Liver (tissue), 8 donors: ENCODE measurements at regions not wholly inside any gene's neighbourhood (a gene's known extent, or its start where the extent isn't known, plus 50 kb on each side); places are given as distances from the start of the nearest gene placed in this dataset.

ENCODE experiments used
- DNase-seq: peaks from one replicate; pipeline ENCODE4 v3.0.0-alpha.2; 2017; ENCODE audit warnings: low spot score
- H3K27ac ChIP-seq, 2 donors: one replicate each; pipeline ENCODE4 v1.7.0; 2013; ENCODE audit warnings: inconsistent platforms in 2 of 2, low read length in 2 of 2, control low read depth in 1 of 2, low read depth in 1 of 2, mild to moderate bottlenecking in 1 of 2
- H3K27me3 ChIP-seq, 4 donors: one replicate each; pipeline versions ENCODE4 v1.6.1 to v1.7.0; 2013; ENCODE audit warnings: low read length in 3 of 4, inconsistent platforms in 1 of 4, mild to moderate bottlenecking in 1 of 4, moderate library complexity in 1 of 4; ENCODE audit not compliant: control insufficient read depth in 4 of 4, insufficient read depth in 4 of 4
- H3K36me3 ChIP-seq, 4 donors: one replicate each; pipeline versions ENCODE4 v1.6.1 to v1.7.0; 2013; ENCODE audit warnings: low read length in 3 of 4, mild to moderate bottlenecking in 3 of 4, low read depth in 1 of 4, moderate library complexity in 1 of 4; ENCODE audit not compliant: control insufficient read depth in 4 of 4, insufficient read depth in 3 of 4
- H3K4me1 ChIP-seq, 4 donors: one replicate each; pipeline versions ENCODE4 v1.6.1 to v1.7.0; 2013; ENCODE audit warnings: low read length in 3 of 4, mild to moderate bottlenecking in 3 of 4, moderate library complexity in 1 of 4; ENCODE audit not compliant: control insufficient read depth in 4 of 4, insufficient read depth in 4 of 4
- H3K4me3 ChIP-seq, 3 donors: one replicate each; pipeline versions ENCODE4 v1.6.1 to v1.7.0; 2013; ENCODE audit warnings: low read length in 3 of 3, control low read depth in 1 of 3, low read depth in 1 of 3, mild to moderate bottlenecking in 1 of 3
- H3K9ac ChIP-seq, 2 donors: one replicate each; pipeline ENCODE4 v1.7.0; 2013; ENCODE audit warnings: low read length in 2 of 2, mild to moderate bottlenecking in 2 of 2, moderate library complexity in 2 of 2, control low read depth in 1 of 2, low read depth in 1 of 2
- H3K9me3 ChIP-seq, 4 donors: one replicate each; pipeline versions ENCODE4 v1.6.1 to v1.7.0; 2013; ENCODE audit warnings: low read length in 3 of 4; ENCODE audit not compliant: control insufficient read depth in 4 of 4
- ATF3 ChIP-seq: IDR thresholded peaks from 2 replicates; pipeline ENCODE4 v1.6.1; 2016; ENCODE audit warnings: antibody characterized with exemption
- CTCF ChIP-seq: fragments of 150-350 bp; IDR thresholded peaks from 2 replicates; pipeline ENCODE4 v1.5.1; 2017; ENCODE audit warnings: improper control_type of control experiment, low read depth, low read length; ENCODE audit not compliant: missing input control
- FOXA2 ChIP-seq: IDR thresholded peaks from 2 replicates; pipeline ENCODE4 v1.6.1; 2016; ENCODE audit warnings: antibody characterized with exemption
- REST ChIP-seq: IDR thresholded peaks from 2 replicates; pipeline ENCODE4 v1.6.1; 2016; ENCODE audit warnings: antibody characterized with exemption, mild to moderate bottlenecking
- TAF1 ChIP-seq: conservative IDR thresholded peaks from 2 replicates; pipeline ENCODE4 v1.6.1; 2016; ENCODE audit warnings: antibody characterized with exemption, mild to moderate bottlenecking
- WGBS: extraction: QIAGEN DNeasy Blood & Tissue Kit; methylation state at CpG from one replicate; pipeline ENCODE4 v1.1.7; 2013; 5-methylcytosine and 5-hydroxymethylcytosine counted together
- donor health status: healthy.
- donor health status: healthy.
- donor health status: healthy.
- donor health status: healthy.
- donor health status: healthy.

GRCh38 chr6:166751051-166751595 is 124.1 kb upstream of the RPS6KA2 start:
- no peaks in the 10 kb centered on the region for H3K27me3 ChIP-seq
- no peak for DNase-seq
- no peaks in the 10 kb centered on the region for H3K36me3 ChIP-seq
- no peak overlapping the region for H3K27ac ChIP-seq
- no peak for TF ChIP-seq TAF1
- TF ChIP-seq CTCF, result no peak
- no peak overlapping the region for H3K4me3 ChIP-seq
- WGBS, result 66% methylated on average over 19 of the region's 19 CpGs
- no peak overlapping the region for H3K9ac ChIP-seq
- H3K9me3 ChIP-seq, result no peaks in the 10 kb centered on the region
- no peaks in the 10 kb centered on the region for H3K4me1 ChIP-seq

GRCh38 chr6:166750108-166750793 is 123.2 kb upstream of the RPS6KA2 start:
- Histone ChIP-seq H3K9me3 (no peaks in the 10 kb centered on the region), H3K4me1 (no peaks in the 10 kb centered on the region), H3K27ac (no peak overlapping the region), H3K27me3 (no peaks in the 10 kb centered on the region), H3K9ac (no peak overlapping the region), H3K36me3 (no peaks in the 10 kb centered on the region), H3K4me3 (no peak overlapping the region)
- TF ChIP-seq TAF1 (no peak), FOXA2 (no peak)
- DNase-seq, result no peak
- WGBS, result 78% methylated on average over 19 of the region's 19 CpGs

- H3K27ac ChIP-seq, result no peak overlapping the region
- H3K4me3 ChIP-seq, result no peak overlapping the region
- H3K9ac ChIP-seq, result no peak overlapping the region
- H3K4me1 ChIP-seq, result no peaks in the 10 kb centered on the region
- DNase-seq, result no peak
- 71% methylated on average over 6 of the region's 6 CpGs for WGBS
- TF ChIP-seq ATF3 (no peak), REST (no peak)
- H3K9me3 ChIP-seq, result peaks cover 0 to 2% (median 0%) of the 10 kb centered on the region in 4 donors
- no peaks in the 10 kb centered on the region for H3K36me3 ChIP-seq
- H3K27me3 ChIP-seq, result no peaks in the 10 kb centered on the region
These were observed 122.6 kb upstream of the RPS6KA2 start for GRCh38 chr6:166749666-166750065.
